ENCODE measurements at regions not wholly inside any gene's neighbourhood (a gene's known extent, or its start where the extent isn't known, plus 50 kb on each side); places are given as distances from the start of the nearest gene placed in this dataset.

DNA sequence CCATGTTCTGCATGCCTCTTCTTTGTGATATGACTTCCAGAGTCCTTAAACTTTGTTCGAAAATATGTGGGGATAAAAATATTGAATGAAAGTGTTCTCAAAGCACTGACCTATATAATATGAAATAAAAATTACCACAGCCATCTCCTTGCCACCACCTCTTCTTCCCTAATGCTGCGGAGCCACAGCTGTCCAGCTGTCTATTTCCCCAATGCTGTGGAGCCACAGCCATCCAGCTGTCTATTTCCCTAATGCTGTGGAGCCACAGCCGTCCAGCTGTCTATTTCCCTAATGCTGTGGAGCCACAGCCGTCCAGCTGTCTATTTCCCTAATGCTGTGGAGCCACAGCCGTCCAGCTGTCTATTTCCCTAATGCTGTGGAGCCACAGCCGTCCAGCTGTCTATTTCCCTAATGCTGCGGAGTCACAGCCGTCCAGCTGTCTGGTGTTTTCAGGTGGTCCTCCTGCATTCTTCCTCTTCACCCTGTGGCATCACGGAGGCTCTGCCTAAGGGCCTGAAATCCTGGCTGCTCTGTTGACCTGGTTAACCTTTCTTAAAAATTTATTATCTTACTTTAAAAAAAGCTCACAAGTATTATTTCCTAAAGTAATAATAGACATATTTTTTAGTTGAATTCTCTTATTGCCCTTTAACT is 266.1 kb upstream of the MEX3C start:
- TF ChIP-seq CTCF (IDR thresholded peaks at IDR 0.05; ENCODE audit: low read depth, low read length, poor library complexity, severe bottlenecking), result no peak
- TF ChIP-seq EZH2phosphoT487 (IDR thresholded peaks at IDR 0.05; ENCODE audit: borderline replicate concordance, low read length), result no peak

Data from DOHH2 (cell line).